ENCODE measurements at regions not wholly inside any gene's neighbourhood (a gene's known extent, or its start where the extent isn't known, plus 50 kb on each side); places are given as distances from the start of the nearest gene placed in this dataset.

DNA sequence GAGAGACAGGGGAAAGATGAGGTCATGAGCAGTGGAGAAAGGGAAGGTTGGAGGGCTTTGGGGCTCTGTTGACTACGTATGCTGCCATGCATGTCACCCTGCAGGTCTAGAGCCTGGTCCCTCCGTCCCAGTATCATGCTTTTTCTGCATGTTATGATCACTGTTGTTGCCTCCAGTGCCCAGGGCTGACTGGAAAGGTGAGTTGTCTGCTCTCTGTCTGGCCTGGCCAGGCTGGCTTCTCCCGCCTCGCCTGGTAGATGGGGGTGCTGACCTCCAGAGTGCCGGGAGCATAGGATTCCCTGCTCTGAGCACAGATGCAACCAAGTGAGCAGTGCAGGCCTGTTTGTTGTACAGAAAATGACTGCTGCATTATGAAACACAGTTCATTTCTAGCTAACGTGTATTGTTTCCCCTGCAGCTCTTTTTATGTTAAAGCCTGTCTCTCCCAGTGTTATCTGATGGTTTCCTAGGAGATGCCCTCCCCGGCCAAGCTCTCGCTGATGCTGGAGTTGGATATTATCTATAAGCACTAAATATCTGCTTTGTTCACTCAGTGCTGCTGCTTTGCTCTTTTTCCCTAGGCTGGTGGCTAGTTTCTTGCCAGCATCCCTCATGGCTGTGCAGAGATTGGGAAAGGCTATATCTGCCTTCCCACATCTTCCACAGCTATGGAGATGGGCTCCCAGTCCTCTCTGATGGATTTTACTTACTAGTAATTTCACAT, 158.2 kb downstream of the TDRD15 start (continued):
- TF ChIP-seq, protein P1, sequence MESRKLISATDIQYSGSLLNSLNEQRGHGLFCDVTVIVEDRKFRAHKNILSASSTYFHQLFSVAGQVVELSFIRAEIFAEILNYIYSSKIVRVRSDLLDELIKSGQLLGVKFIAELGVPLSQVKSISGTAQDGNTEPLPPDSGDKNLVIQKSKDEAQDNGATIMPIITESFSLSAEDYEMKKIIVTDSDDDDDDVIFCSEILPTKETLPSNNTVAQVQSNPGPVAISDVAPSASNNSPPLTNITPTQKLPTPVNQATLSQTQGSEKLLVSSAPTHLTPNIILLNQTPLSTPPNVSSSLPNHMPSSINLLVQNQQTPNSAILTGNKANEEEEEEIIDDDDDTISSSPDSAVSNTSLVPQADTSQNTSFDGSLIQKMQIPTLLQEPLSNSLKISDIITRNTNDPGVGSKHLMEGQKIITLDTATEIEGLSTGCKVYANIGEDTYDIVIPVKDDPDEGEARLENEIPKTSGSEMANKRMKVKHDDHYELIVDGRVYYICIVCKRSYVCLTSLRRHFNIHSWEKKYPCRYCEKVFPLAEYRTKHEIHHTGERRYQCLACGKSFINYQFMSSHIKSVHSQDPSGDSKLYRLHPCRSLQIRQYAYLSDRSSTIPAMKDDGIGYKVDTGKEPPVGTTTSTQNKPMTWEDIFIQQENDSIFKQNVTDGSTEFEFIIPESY (IDR thresholded peaks at IDR 0.05; ENCODE audit: extremely low read depth, insufficient replicate concordance, low read length) = no peak

DNA sequence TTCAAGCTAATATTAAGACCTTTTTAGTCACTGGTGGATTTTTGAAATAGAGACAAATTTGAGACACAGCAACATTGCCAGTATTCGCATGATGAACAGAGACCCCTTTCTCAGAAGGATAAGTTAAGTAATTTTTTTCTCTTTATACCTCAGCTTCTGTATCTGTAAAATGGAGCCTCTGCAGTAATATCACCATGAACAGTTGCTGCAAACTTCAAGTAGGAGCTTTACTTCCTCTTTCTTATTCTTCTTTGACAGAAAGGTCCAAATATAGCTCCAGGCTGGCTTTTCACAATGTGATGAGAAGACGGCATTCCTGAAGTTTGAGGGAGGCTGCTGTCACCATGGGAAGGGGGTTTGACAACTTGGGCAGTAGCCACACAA, 158.7 kb downstream of the TDRD15 start:
- ChIA-PET RAD21 (ENCODE audit: low non-redundant PET in 1 of 2, low total read pairs in 2 of 2, uncharacterized antibody in 2 of 2, unreplicated experiment in 2 of 2) (no interaction called here), POLR2A (no interaction called here), CTCF (no interaction called here)
- intact Hi-C loops (cut with micrococcal nuclease) = no loop called here
- Histone ChIP-seq H3K4me1 (ENCODE audit: control insufficient read depth in 1 of 2, insufficient read depth in 2 of 2, low read length in 2 of 2) (no peaks in the 10 kb centered on the region), H4K20me1 (ENCODE audit: insufficient read depth) (no peaks in the 10 kb centered on the region), H3K9me2 (ENCODE audit: insufficient read depth) (no peaks in the 10 kb centered on the region), H3K9me3 (ENCODE audit: control insufficient read depth in 1 of 2, insufficient read depth in 1 of 2, low read depth in 1 of 2, low read length in 2 of 2) (no peaks in the 10 kb centered on the region), H3K9ac (ENCODE audit: low read length) (no peak overlapping the region), H3K27ac (ENCODE audit: low read depth, low read length) (no peak overlapping the region), H3K4me3 (replicated peaks in 1 of 2; ENCODE audit: low read depth in 1 of 2, low read length in 2 of 2) (no peak overlapping the region), H3K79me2 (ENCODE audit: insufficient read depth, low read length) (no peaks in the 10 kb centered on the region), H3K36me3 (ENCODE audit: control insufficient read depth in 1 of 2, insufficient read depth in 2 of 2, low read length in 2 of 2) (no peaks in the 10 kb centered on the region), H3K27me3 (ENCODE audit: insufficient read depth, low read length) (no peaks in the 10 kb centered on the region; the same call in 1 of the 2 replicates), H3K4me2 (ENCODE audit: low read length) (no peak overlapping the region), H2AFZ (ENCODE audit: low read depth, low read length, poor library complexity, severe bottlenecking) (no peak overlapping the region)
- ATAC-seq (no peak), DNase-seq (ENCODE audit: low read depth, low spot score) (no peak)
- BruUV-seq (replicated peaks) = no TSS peak
- TF ChIP-seq RAD21 (IDR thresholded peaks at IDR 0.05; ENCODE audit: low read depth) = no peak
- TF ChIP-seq, protein P2, sequence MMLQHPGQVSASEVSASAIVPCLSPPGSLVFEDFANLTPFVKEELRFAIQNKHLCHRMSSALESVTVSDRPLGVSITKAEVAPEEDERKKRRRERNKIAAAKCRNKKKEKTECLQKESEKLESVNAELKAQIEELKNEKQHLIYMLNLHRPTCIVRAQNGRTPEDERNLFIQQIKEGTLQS (IDR thresholded peaks at IDR 0.05) = no peak
- TF ChIP-seq, protein P3, sequence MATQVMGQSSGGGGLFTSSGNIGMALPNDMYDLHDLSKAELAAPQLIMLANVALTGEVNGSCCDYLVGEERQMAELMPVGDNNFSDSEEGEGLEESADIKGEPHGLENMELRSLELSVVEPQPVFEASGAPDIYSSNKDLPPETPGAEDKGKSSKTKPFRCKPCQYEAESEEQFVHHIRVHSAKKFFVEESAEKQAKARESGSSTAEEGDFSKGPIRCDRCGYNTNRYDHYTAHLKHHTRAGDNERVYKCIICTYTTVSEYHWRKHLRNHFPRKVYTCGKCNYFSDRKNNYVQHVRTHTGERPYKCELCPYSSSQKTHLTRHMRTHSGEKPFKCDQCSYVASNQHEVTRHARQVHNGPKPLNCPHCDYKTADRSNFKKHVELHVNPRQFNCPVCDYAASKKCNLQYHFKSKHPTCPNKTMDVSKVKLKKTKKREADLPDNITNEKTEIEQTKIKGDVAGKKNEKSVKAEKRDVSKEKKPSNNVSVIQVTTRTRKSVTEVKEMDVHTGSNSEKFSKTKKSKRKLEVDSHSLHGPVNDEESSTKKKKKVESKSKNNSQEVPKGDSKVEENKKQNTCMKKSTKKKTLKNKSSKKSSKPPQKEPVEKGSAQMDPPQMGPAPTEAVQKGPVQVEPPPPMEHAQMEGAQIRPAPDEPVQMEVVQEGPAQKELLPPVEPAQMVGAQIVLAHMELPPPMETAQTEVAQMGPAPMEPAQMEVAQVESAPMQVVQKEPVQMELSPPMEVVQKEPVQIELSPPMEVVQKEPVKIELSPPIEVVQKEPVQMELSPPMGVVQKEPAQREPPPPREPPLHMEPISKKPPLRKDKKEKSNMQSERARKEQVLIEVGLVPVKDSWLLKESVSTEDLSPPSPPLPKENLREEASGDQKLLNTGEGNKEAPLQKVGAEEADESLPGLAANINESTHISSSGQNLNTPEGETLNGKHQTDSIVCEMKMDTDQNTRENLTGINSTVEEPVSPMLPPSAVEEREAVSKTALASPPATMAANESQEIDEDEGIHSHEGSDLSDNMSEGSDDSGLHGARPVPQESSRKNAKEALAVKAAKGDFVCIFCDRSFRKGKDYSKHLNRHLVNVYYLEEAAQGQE (IDR thresholded peaks at IDR 0.05; ENCODE audit: low read depth) = no peak
- TF ChIP-seq ZFX (IDR thresholded peaks at IDR 0.05) = no peak
- TF ChIP-seq, protein P1 (IDR thresholded peaks at IDR 0.05; ENCODE audit: extremely low read depth, insufficient replicate concordance, low read length) = no peak
- no peak for TF ChIP-seq SRF (IDR thresholded peaks at IDR 0.05; ENCODE audit: low read depth)
- TF ChIP-seq EZH2phosphoT487 (IDR thresholded peaks at IDR 0.05; ENCODE audit: borderline replicate concordance) = no peak
- no peak for TF ChIP-seq EZH2 (IDR thresholded peaks at IDR 0.05)
- TF ChIP-seq SIN3A (IDR thresholded peaks at IDR 0.05; ENCODE audit: low read depth) = no peak
- TF ChIP-seq, protein P4, sequence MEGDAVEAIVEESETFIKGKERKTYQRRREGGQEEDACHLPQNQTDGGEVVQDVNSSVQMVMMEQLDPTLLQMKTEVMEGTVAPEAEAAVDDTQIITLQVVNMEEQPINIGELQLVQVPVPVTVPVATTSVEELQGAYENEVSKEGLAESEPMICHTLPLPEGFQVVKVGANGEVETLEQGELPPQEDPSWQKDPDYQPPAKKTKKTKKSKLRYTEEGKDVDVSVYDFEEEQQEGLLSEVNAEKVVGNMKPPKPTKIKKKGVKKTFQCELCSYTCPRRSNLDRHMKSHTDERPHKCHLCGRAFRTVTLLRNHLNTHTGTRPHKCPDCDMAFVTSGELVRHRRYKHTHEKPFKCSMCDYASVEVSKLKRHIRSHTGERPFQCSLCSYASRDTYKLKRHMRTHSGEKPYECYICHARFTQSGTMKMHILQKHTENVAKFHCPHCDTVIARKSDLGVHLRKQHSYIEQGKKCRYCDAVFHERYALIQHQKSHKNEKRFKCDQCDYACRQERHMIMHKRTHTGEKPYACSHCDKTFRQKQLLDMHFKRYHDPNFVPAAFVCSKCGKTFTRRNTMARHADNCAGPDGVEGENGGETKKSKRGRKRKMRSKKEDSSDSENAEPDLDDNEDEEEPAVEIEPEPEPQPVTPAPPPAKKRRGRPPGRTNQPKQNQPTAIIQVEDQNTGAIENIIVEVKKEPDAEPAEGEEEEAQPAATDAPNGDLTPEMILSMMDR (IDR thresholded peaks at IDR 0.05 in 2 of 3, conservative IDR thresholded peaks at IDR 0.05 in 1 of 3; ENCODE audit: borderline replicate concordance in 1 of 3, insufficient read depth in 1 of 3, low read depth in 2 of 3, low read length in 2 of 3) = no peak
- no peak for TF ChIP-seq JUND (IDR thresholded peaks at IDR 0.05)
- TF ChIP-seq YY1 (IDR thresholded peaks at IDR 0.05; ENCODE audit: extremely low read depth, insufficient replicate concordance, low read depth, low read length) = no peak
- TF ChIP-seq CBX3 (IDR thresholded peaks at IDR 0.05; ENCODE audit: low read depth) = no peak
- no peak for TF ChIP-seq POLR2AphosphoS5 (IDR thresholded peaks at IDR 0.05; ENCODE audit: low read depth, low read length)
- TF ChIP-seq SP1 (IDR thresholded peaks at IDR 0.05; ENCODE audit: low read depth) = no peak
